Uterus (tissue), 3 donors: ENCODE measurements at regions not wholly inside any gene's neighbourhood (a gene's known extent, or its start where the extent isn't known, plus 50 kb on each side); places are given as distances from the start of the nearest gene placed in this dataset.

Experiments used
- DNase-seq, 2 donors: peaks; one replicate each; pipeline ENCODE4 v3.0.0-alpha.2; 2019 to 2020
- H3K27ac ChIP-seq, 2 donors: fragments of 200-600 bp; sonication (generic); 1 replicate in 1 of 2; 2 replicates in 1 of 2; pipeline ENCODE4 v1.5.1; 2016 to 2018
- H3K27me3 ChIP-seq, 2 donors: fragments of 200-600 bp; sonication (generic); one replicate each; pipeline ENCODE4 v1.5.1; 2018 to 2019; ENCODE audit warnings: control low read depth in 1 of 2
- H3K36me3 ChIP-seq, 2 donors: fragments of 200-600 bp; sonication (generic); one replicate each; pipeline ENCODE4 v1.5.1; 2019; ENCODE audit warnings: control low read depth in 1 of 2
- H3K4me1 ChIP-seq, 2 donors: fragments of 200-600 bp; sonication (generic); one replicate each; pipeline ENCODE4 v1.5.1; 2018 to 2019; ENCODE audit warnings: control low read depth in 1 of 2
- H3K4me3 ChIP-seq, 2 donors: fragments of 200-600 bp; sonication (generic); 1 replicate in 1 of 2; 2 replicates in 1 of 2; pipeline ENCODE4 v1.5.1; 2018 to 2019; ENCODE audit warnings: mild to moderate bottlenecking in 1 of 2
- H3K9me3 ChIP-seq, 2 donors: fragments of 200-600 bp; sonication (generic); one replicate each; pipeline ENCODE4 v1.5.1; 2019; ENCODE audit warnings: control low read depth in 1 of 2
- POLR2A ChIP-seq, 2 donors: fragments of 450-650 bp; IDR thresholded peaks; one replicate each; pipeline ENCODE4 v1.6.1; 2016; ENCODE audit warnings: antibody characterized with exemption in 2 of 2, mild to moderate bottlenecking in 1 of 2, moderate library complexity in 1 of 2
- intact Hi-C: fragments of 100-400 bp; cut with DNase I; formaldehyde crosslinking; loops from one replicate; pipeline ENCODE4 v1.15.1; 2023; ENCODE audit warnings: low total_unique reads
- TF ChIP-seq, protein P1 (sequence below), 4 experiments: fragments of 200-600 bp in 2 of 4; fragments of 450-650 bp in 2 of 4; sonication (generic) in 2 of 4; IDR thresholded peaks; one replicate each; pipeline ENCODE4 v1.5.1; 2016 to 2019; ENCODE audit warnings: antibody characterized with exemption in 4 of 4, mild to moderate bottlenecking in 2 of 4, moderate library complexity in 1 of 4
- donor health status: DM: yes; HTN: yes; CAD: no.

DNA sequence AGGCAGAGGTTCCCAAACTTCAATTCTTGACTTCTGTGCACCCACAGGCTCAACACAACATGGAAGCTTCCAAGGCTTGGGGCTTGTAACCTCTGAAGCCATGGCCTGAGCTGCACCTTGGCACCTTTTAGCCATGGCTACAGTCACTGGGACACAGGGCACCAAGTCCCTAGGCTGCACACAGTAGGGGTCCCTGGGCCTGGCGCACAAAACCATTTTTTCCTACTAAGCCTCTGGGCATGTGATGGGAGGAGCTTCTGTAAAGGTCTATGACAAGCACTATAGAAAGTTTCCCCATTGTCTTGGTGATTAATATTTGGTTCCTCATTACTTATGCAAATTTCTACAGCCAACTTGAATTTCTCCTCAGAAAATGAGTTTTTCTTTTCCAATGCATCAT is 420.9 kb upstream of the GRM3 start:
- Histone ChIP-seq H3K4me1 (no peaks in the 10 kb centered on the region), H3K4me3 (no peak overlapping the region), H3K36me3 (no peaks in the 10 kb centered on the region), H3K27me3 (no peaks in the 10 kb centered on the region), H3K27ac (no peak overlapping the region), H3K9me3 (no peaks in the 10 kb centered on the region)
- DNase-seq, result no peak
- no peak for TF ChIP-seq POLR2A (IDR thresholded peaks at IDR 0.05)
- TF ChIP-seq, protein P1, sequence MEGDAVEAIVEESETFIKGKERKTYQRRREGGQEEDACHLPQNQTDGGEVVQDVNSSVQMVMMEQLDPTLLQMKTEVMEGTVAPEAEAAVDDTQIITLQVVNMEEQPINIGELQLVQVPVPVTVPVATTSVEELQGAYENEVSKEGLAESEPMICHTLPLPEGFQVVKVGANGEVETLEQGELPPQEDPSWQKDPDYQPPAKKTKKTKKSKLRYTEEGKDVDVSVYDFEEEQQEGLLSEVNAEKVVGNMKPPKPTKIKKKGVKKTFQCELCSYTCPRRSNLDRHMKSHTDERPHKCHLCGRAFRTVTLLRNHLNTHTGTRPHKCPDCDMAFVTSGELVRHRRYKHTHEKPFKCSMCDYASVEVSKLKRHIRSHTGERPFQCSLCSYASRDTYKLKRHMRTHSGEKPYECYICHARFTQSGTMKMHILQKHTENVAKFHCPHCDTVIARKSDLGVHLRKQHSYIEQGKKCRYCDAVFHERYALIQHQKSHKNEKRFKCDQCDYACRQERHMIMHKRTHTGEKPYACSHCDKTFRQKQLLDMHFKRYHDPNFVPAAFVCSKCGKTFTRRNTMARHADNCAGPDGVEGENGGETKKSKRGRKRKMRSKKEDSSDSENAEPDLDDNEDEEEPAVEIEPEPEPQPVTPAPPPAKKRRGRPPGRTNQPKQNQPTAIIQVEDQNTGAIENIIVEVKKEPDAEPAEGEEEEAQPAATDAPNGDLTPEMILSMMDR (IDR thresholded peaks at IDR 0.05), result no peak
- intact Hi-C loops, result no loop called here

DNA sequence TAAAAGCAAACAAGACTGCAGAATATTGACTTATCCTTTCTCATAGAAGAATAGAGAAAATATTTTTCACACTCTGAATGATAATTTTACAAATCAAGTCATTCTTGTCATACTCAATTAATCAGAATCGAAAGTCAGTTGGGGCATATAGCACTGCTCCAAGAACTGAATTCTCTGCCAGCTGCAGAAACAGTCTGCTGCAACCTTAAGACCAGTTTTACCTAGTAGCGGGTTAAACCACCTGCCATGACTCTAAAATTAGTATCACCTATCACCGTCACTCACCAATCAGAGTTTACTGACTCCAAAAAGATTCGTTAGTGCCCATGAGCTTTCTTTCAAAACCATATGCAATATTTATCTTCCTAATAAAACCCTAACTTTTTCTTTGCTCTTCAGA is 429.0 kb upstream of the GRM3 start:
- H3K27me3 ChIP-seq, result no peaks in the 10 kb centered on the region
- no peaks in the 10 kb centered on the region for H3K9me3 ChIP-seq
- intact Hi-C loops, result no loop called here
- TF ChIP-seq POLR2A (IDR thresholded peaks at IDR 0.05), result no peak
- TF ChIP-seq, protein P1 (IDR thresholded peaks at IDR 0.05), result no peak
- no peaks in the 10 kb centered on the region for H3K4me1 ChIP-seq
- no peak for DNase-seq
- H3K27ac ChIP-seq, result no peak overlapping the region
- H3K36me3 ChIP-seq, result no peaks in the 10 kb centered on the region
- no peak overlapping the region for H3K4me3 ChIP-seq

DNA sequence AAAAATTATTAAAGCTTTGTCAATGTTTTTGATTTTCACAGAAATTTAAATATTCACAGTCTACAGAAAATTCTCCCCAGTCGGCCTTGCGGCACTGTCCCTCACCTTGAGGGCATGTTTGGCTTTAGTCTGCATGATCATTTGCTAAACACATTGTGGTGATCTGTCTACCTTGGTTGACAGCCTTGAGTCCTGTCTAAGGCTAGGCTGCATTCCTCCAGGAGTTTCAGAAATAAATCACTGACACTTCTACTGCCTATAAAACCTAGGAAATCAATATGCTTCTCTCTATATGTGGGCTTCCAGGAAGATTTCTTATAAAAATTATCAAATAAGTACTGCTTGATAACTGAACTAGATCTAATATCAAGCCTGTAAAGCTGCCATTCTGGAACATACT is 430.7 kb upstream of the GRM3 start:
- no peak for DNase-seq
- TF ChIP-seq POLR2A (IDR thresholded peaks at IDR 0.05), result no peak
- TF ChIP-seq, protein P1 (IDR thresholded peaks at IDR 0.05), result no peak

DNA sequence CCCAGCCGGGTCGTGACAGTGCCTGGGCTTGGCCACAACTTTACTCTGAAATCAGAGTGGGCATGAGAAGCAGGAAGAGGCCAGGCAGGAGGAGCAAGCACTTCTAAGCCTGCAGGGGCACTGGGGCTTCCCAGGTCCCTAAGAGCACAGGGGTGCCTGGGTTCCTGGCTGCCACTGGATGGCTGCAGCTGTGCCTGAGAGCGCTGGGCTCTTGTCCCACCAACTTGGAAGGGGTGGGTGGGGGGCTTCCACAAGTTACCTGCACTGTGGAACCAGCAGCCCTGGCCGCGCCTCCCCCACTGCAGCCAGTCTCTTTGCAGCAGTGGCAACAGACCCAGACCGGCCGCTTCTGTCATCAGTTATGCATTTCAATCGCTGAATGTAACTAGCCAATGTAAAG is 434.7 kb upstream of the GRM3 start:
- Histone ChIP-seq H3K4me3 (no peak overlapping the region), H3K36me3 (no peaks in the 10 kb centered on the region), H3K9me3 (no peaks in the 10 kb centered on the region), H3K4me1 (no peaks in the 10 kb centered on the region), H3K27ac (no peak overlapping the region), H3K27me3 (no peaks in the 10 kb centered on the region)
- intact Hi-C loops, result no loop called here
- no peak for TF ChIP-seq POLR2A (IDR thresholded peaks at IDR 0.05)
- TF ChIP-seq, protein P1 (IDR thresholded peaks at IDR 0.05), result no peak
- DNase-seq, result no peak

More for the DNA sequence above, 430.7 kb upstream of the GRM3 start:
- no peaks in the 10 kb centered on the region for H3K9me3 ChIP-seq
- no peaks in the 10 kb centered on the region for H3K36me3 ChIP-seq
- intact Hi-C loops, result no loop called here
- no peaks in the 10 kb centered on the region for H3K4me1 ChIP-seq
- no peaks in the 10 kb centered on the region for H3K27me3 ChIP-seq
- H3K27ac ChIP-seq, result no peak overlapping the region
- no peak overlapping the region for H3K4me3 ChIP-seq

DNA sequence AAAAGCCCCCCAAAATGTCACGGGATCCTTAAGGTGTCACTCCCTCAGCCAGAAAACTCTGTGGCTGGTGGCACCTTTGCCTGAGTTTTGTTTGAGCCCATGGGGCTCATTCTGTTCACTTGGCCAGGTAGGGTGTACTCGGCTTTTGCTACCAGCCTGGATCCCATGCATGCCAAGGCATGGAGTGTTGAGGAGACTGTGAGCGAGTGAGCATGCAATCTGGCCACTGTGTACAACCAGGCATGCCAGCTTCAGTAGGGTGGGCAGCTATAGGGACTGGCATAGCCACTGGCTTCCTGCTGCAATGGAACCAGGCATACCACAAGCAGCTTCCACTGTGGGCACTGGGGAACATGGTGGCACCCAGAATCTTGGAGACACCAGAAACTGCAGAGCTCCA is 436.0 kb upstream of the GRM3 start:
- intact Hi-C loops, result no loop called here

More for the DNA sequence above, 436.0 kb upstream of the GRM3 start:
- H3K27ac ChIP-seq, result no peak overlapping the region
- no peak overlapping the region for H3K4me3 ChIP-seq
- TF ChIP-seq, protein P1 (IDR thresholded peaks at IDR 0.05), result no peak
- TF ChIP-seq POLR2A (IDR thresholded peaks at IDR 0.05), result no peak
- H3K27me3 ChIP-seq, result no peaks in the 10 kb centered on the region
- no peak for DNase-seq
- no peaks in the 10 kb centered on the region for H3K4me1 ChIP-seq
- H3K9me3 ChIP-seq, result no peaks in the 10 kb centered on the region
- no peaks in the 10 kb centered on the region for H3K36me3 ChIP-seq
